Motor neuron (in vitro differentiated cells): ENCODE measurements at regions not wholly inside any gene's neighbourhood (a gene's known extent, or its start where the extent isn't known, plus 50 kb on each side); places are given as distances from the start of the nearest gene placed in this dataset.
"Not testable (repeated sequence)": the region's sequence is repeated elsewhere in the genome, so short reads cannot be mapped to it uniquely, and the experiment has no call there.

Experiments used
- ATAC-seq, 8 experiments: fragments of 200-7000 bp; cut with Tn5 transposase; replicated peaks in 6 of 8; 2 replicates each; pipeline ENCODE4 v1.8.0; 2021; ENCODE audit warnings: mild to moderate bottlenecking in 8 of 8, moderate library complexity in 8 of 8
- H3K27ac ChIP-seq, 2 donors: fragments of 250-450 bp; sonication (Bioruptor Pico); 2 replicates each; pipeline ENCODE4 v1.9.0; 2021; ENCODE audit warnings: antibody characterized with exemption in 2 of 2, mild to moderate bottlenecking in 2 of 2, moderate library complexity in 1 of 2
- H3K4me1 ChIP-seq, 2 donors: fragments of 250-450 bp; sonication (Bioruptor Pico); replicated peaks in 1 of 2; 2 replicates each; pipeline ENCODE4 v1.6.1; 2021; ENCODE audit warnings: antibody characterized with exemption in 2 of 2, mild to moderate bottlenecking in 2 of 2, moderate library complexity in 1 of 2
- H3K4me3 ChIP-seq, 5 donors: fragments of 250-450 bp; sonication (Bioruptor Pico); 2 replicates each; pipeline ENCODE4 v1.9.0; 2021; ENCODE audit warnings: antibody characterized with exemption in 5 of 5, mild to moderate bottlenecking in 5 of 5, moderate library complexity in 4 of 5
- WGBS, 10 experiments: fragments of 450-650 bp; shearing (Covaris generic); methylation state at CpG; one replicate each; pipeline ENCODE4 v1.0.0; 2022; 5-methylcytosine and 5-hydroxymethylcytosine counted together
- in situ Hi-C, 9 experiments: fragments of 400-800 bp; cut with MboI; loops; one replicate each; pipeline ENCODE4 v1.15.0; 2021; ENCODE audit warnings: low sequenced_read_pairs in 9 of 9, low pct_unique_long_range_greater_than_20kb in 2 of 9; ENCODE audit not compliant: unreplicated experiment in 9 of 9

DNA sequence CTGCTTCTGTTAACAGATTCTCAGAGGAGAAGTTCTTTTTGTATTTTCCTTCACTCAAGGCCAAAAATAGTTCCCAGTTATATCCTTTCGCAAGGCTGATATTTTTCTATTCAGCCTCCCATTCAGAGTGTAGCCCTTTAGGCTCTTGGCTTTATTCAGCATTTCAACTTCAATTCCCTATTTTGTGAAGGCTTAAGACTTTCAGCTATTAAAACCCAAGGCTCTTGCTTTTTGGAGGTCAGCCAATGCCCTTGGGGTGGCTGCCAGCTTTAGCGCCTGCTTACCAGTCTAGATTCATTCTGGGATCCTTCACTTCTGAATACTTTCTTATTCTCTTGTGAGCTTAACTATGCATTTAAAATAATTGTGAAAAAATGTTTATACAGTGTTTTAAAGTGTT, 57.3 kb upstream of the ADGRA3 start:
- no peak overlapping the region for H3K27ac ChIP-seq
- WGBS, 10 experiments: 20 to 100% (median 80%) methylated on average over 1 to 2 of the region's 2 CpGs; no CpG with 5 or more reads in 1 of the 10 experiments
- ATAC-seq: peak in 1 of 8 experiments; percentile 38
- H3K4me3 ChIP-seq: no peak overlapping the region
- in situ Hi-C loops: no loop called here
- H3K4me1 ChIP-seq: no peaks in the 10 kb centered on the region

DNA sequence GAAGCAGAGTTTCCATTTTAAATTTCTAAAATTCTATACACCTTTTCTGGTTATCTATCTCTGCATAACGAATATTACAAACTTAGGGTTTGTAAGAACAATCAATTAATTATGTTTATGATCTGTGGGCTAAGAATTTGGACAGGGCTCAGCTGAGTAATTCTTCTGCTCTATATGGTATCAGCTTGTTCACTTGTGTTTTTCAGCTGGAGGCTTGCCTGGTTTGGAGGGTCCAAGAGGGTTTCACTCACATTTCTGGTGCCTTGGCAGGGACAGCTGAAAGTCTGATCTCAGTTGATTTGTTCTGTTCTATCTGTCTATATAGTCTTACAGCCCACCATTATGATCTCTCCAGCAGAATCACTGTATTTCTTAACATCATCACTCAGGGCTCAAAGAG, 57.8 kb upstream of the ADGRA3 start:
- in situ Hi-C loops: no loop called here
- Histone ChIP-seq H3K27ac (no peak overlapping the region), H3K4me3 (no peak overlapping the region), H3K4me1 (no peaks in the 10 kb centered on the region)
- 0 to 100% (median 31%) methylated on average over 1 of the region's 1 CpG; no CpG with 5 or more reads in 2 of the 10 experiments for WGBS, 10 experiments
- ATAC-seq: no peak

GRCh38 chr4:22574424-22574823, 58.6 kb upstream of the ADGRA3 start:
- Histone ChIP-seq H3K4me1 (no peaks in the 10 kb centered on the region), H3K27ac (no peak overlapping the region), H3K4me3 (no peak overlapping the region)
- in situ Hi-C loops: no loop called here
- no peak for ATAC-seq
- 0 to 88% (median 60%) methylated on average over 1 to 3 of the region's 3 CpGs; no CpG with 5 or more reads in 2 of the 10 experiments for WGBS, 10 experiments

GRCh38 chr4:22574880-22575279, 59.0 kb upstream of the ADGRA3 start:
- no peak overlapping the region for H3K4me3 ChIP-seq
- no peak for ATAC-seq
- H3K27ac ChIP-seq: no peak overlapping the region
- H3K4me1 ChIP-seq: no peaks in the 10 kb centered on the region
- in situ Hi-C loops: no loop called here
- 0 to 100% (median 73%) methylated on average over 1 of the region's 1 CpG; no CpG with 5 or more reads in 1 of the 10 experiments for WGBS, 10 experiments

- no peak for ATAC-seq
- Histone ChIP-seq H3K4me1 (no peaks in the 10 kb centered on the region), H3K27ac (no peak overlapping the region), H3K4me3 (no peak overlapping the region)
- in situ Hi-C loops: no loop called here
- WGBS, 10 experiments: 42 to 93% (median 80%) methylated on average over 1 to 5 of the region's 7 CpGs; no CpG with 5 or more reads in 2 of the 10 experiments
Observed at GRCh38 chr4:22587253-22587652, 71.4 kb upstream of the ADGRA3 start.

DNA sequence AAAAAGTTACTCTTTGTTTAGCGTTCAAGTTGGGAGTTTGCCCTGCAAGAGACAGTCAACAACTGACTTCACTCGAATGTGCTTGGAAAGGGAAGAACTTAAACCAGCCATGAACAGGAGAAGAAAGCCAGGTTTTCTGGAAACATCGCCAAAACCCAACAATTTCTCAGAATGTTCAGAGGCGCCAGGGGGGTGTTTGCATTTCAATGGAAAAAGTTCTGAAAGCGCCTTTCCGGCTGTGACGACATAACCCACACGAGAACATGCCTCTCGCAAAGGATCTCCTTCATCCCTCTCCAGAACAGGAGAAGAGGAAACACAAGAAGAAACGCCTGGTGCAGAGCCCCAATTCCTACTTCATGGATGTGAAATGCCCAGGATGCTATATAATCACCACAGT, 78.1 kb upstream of the ADGRA3 start:
- WGBS, 10 experiments: 0 to 93% (median 79%) methylated on average over 1 to 8 of the region's 10 CpGs; no CpG with 5 or more reads in 3 of the 10 experiments
- in situ Hi-C loops: no loop called here
- Histone ChIP-seq H3K4me1 (no peaks in the 10 kb centered on the region), H3K4me3 (no peak overlapping the region), H3K27ac (no peak overlapping the region)
- no peak for ATAC-seq

DNA sequence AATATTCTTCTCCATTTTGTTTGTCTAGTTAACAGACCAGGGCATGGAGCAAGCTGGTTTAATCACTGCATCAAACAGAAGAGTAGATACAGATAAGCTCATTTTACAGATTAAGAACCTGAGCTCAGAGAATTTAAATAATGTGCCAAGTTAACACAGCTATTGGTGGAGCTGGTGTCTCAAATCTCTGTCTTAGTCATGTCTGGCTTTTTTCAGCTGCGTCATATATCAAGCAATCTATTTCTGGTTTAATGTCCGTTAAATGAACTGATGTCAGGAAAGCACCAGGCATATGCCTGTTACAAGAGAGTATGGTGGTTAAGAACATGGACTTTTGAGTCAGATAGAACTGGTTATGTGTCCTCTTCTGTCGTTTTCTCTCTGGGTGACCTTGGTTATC, 79.8 kb upstream of the ADGRA3 start:
- H3K4me1 ChIP-seq: no peaks in the 10 kb centered on the region
- in situ Hi-C loops: no loop called here
- WGBS, 10 experiments: 38 to 89% (median 73%) methylated on average over 1 to 3 of the region's 3 CpGs; no CpG with 5 or more reads in 2 of the 10 experiments
- no peak for ATAC-seq
- no peak overlapping the region for H3K27ac ChIP-seq
- H3K4me3 ChIP-seq: no peak overlapping the region

- in situ Hi-C loops: no loop called here
- no peaks in the 10 kb centered on the region for H3K4me1 ChIP-seq
- no peak overlapping the region for H3K27ac ChIP-seq
- no peak for ATAC-seq
- 0 to 100% (median 72%) methylated on average over 1 to 2 of the region's 2 CpGs for WGBS, 10 experiments
- no peak overlapping the region for H3K4me3 ChIP-seq
Observed at GRCh38 chr4:22596409-22596808, 80.5 kb upstream of the ADGRA3 start.

- Histone ChIP-seq H3K27ac (no peak overlapping the region), H3K4me1 (no peaks in the 10 kb centered on the region), H3K4me3 (no peak overlapping the region)
- in situ Hi-C loops: no loop called here
- ATAC-seq: no peak
- 17 to 98% (median 90%) methylated on average over 1 to 4 of the region's 5 CpGs; no CpG with 5 or more reads in 3 of the 10 experiments for WGBS, 10 experiments
Observed at GRCh38 chr4:22597471-22597870, 81.6 kb upstream of the ADGRA3 start.

DNA sequence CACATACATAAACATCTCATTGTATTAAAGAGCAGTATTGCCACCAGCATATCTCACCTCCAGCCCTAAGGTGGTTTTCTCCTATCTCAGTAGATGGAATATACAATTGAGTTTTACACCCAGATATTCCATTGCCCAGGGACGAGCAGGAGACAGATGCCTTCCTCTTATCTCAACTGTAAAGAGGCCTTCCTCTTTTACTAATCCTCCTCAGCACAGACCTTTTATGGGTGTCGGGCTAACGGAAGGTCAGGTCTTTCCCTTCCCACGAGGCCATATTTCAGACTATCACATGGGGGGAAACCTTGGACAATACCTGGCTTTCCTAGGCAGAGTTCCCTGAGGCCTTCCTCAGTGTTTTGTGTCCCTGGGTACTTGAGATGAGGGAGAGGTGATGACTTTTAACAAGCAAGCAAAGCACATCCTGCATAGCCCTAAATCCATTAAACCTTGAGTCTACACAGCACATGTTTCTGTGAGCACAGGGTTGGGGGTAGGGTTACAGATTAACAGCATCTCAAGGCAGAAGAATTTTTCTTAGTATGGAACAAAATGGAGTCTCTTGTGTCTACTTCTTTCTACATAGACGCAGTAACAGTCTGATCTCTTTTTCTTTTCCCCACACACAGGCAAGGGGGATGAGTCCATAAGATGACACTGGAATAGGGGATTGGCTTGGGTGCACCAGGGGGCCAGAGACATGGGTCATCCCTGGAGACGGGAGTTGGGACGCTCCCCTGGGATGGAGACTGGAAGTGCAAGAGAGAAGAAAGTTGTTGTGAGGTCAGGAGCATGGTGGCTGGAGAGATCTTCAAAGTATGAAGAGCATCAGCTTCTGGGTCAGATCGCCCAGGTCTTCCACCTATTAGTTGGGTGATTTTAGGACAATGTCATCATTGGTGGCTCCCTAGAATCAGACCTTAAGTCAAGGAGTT, 82.5 kb upstream of the ADGRA3 start:
- H3K4me3 ChIP-seq, in situ Hi-C loops, H3K4me1 ChIP-seq, H3K27ac ChIP-seq, ATAC-seq: not testable (repeated sequence)
- 0 to 100% (median 50%) methylated on average over 1 to 6 of the region's 8 CpGs; no CpG with 5 or more reads in 3 of the 10 experiments for WGBS, 10 experiments

DNA sequence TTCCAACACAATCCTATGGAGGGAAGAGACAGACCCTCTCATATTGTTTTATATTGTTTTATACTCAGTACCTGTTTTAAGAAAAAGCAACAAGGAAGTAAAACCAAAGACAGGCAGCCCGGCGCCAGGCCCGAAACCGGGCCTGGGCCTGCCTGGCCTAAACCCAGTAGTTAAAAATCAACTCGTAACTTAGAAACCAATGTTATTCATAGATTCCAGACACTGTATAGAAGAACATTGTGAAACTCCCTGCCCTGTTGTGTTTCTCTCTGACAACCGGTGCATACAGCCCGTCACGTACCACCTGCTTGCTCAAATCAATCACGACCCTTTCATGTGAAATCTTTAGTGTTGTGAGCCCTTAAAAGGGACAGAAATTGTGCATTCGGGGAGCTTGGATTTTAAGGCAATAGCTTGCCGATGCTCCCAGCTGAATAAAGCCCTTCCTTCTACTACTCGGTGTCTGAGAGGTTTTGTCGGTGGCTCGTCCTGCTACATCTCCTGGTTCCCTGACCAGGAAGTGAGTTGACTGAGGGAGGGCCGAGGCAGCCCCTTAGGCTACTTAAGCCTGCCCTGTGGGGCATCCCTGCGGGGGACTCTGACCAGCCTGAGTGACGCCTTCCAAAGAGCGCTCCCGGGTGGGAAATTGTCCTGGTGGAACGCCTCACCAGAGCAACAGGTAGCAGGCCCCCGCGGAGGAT, 83.5 kb upstream of the ADGRA3 start:
- H3K4me1 ChIP-seq, H3K27ac ChIP-seq, ATAC-seq, H3K4me3 ChIP-seq, in situ Hi-C loops: not testable (repeated sequence)
- WGBS, 10 experiments: 0 to 81% (median 58%) methylated on average over 1 to 16 of the region's 22 CpGs; no CpG with 5 or more reads in 4 of the 10 experiments

- not testable (repeated sequence) for H3K4me1 ChIP-seq, ATAC-seq, H3K27ac ChIP-seq, H3K4me3 ChIP-seq
- WGBS, 10 experiments: 27 to 100% (median 90%) methylated on average over 1 to 6 of the region's 8 CpGs; no CpG with 5 or more reads in 4 of the 10 experiments
- in situ Hi-C loops: loop anchor here in 2 of 9 experiments (25.0 kb wide), 1 partner anchor 188 kb away; no protein-coding TSS in a partner anchor
Observed at GRCh38 chr4:22599929-22600432, 84.1 kb upstream of the ADGRA3 start.

- H3K4me3 ChIP-seq, H3K27ac ChIP-seq, H3K4me1 ChIP-seq, ATAC-seq: not testable (repeated sequence)
- 90 to 100% (median 100%) methylated on average over 1 to 3 of the region's 6 CpGs; no CpG with 5 or more reads in 7 of the 10 experiments for WGBS, 10 experiments
- in situ Hi-C loops: loop anchor here in 2 of 9 experiments (25.0 kb wide), 1 partner anchor 189 kb away; no protein-coding TSS in a partner anchor
Observed at GRCh38 chr4:22601638-22602037, 85.8 kb upstream of the ADGRA3 start.
